HepG2 (cell line): ENCODE measurements at regions not wholly inside any gene's neighbourhood (a gene's known extent, or its start where the extent isn't known, plus 50 kb on each side); places are given as distances from the start of the nearest gene placed in this dataset.

ENCODE experiments used
- ATAC-seq: fragments of 200-7000 bp; cut with Tn5 transposase; 3 replicates; pipeline ENCODE4 v1.9.1; 2020; ENCODE audit warnings: mild to moderate bottlenecking, moderate library complexity
- BruUV-seq: library from RNA; stranded (reverse); fragments of 400-500 nt; replicated peaks from 2 replicates; lab custom pipeline; 2021; lab: Mats Ljungman, UMichigan
- CTCF ChIA-PET: fragments of 300-600 bp; formaldehyde crosslinking; extraction: SDS; loops from one replicate; lab custom pipeline; 2021; ENCODE audit warnings: low total read pairs, inconsistent platforms, low intra/inter-chr PET ratio; lab: Yijun Ruan, JAX
- POLR2A ChIA-PET: fragments of 350-600 bp; sonication (Branson Sonifier 250); formaldehyde crosslinking; loops from one replicate; lab custom pipeline; 2020; ENCODE audit warnings: antibody characterized with exemption, inconsistent platforms; lab: Yijun Ruan, JAX
- DNase-seq: peaks from one replicate; pipeline ENCODE4 v3.0.0-alpha.2; 2015; ENCODE audit warnings: low spot score
- FAIRE-seq: peaks from 3 replicates; lab custom pipeline; 2011; peaks lifted over from hg19 to GRCh38; lab: Jason Lieb, UNC
- H2AFZ ChIP-seq: one replicate; pipeline ENCODE4 v1.6.1; 2011; ENCODE audit warnings: low read length, inconsistent platforms
- H3K27ac ChIP-seq: fragments of 300-600 bp; 3 replicates; pipeline ENCODE4 v1.8.0; 2011; ENCODE audit warnings: mixed run types, mild to moderate bottlenecking, mixed read lengths, low read length, inconsistent platforms; ENCODE audit not compliant: insufficient read depth; ENCODE audit errors: extremely low read length
- H3K27me3 ChIP-seq, 2 experiments: fragments of 200-600 bp in 1 of 2; 2 replicates in 1 of 2; 3 replicates in 1 of 2; pipeline versions ENCODE4 v1.6.0 to v1.8.0; 2011; ENCODE audit warnings: low read length in 2 of 2, mild to moderate bottlenecking in 2 of 2, moderate library complexity in 2 of 2, inconsistent platforms in 1 of 2; ENCODE audit not compliant: insufficient read depth in 2 of 2, control insufficient read depth in 1 of 2
- H3K36me3 ChIP-seq, 2 experiments: fragments of 200-600 bp in 1 of 2; replicated peaks in 1 of 2; 2 replicates in 1 of 2; 3 replicates in 1 of 2; pipeline versions ENCODE4 v1.5.1 to v1.8.0; 2011; ENCODE audit warnings: low read length in 2 of 2, inconsistent platforms in 1 of 2; ENCODE audit not compliant: insufficient read depth in 2 of 2, control insufficient read depth in 1 of 2
- H3K4me1 ChIP-seq: 2 replicates; pipeline ENCODE4 v1.5.1; 2012; ENCODE audit warnings: low read length, inconsistent platforms; ENCODE audit not compliant: insufficient read depth
- H3K4me2 ChIP-seq: 2 replicates; pipeline ENCODE4 v1.6.0; 2011; ENCODE audit warnings: low read depth, low read length, inconsistent platforms
- H3K4me3 ChIP-seq, 3 experiments: fragments of 200-600 bp in 1 of 3; sonication (generic), shearing (Covaris generic) in 1 of 3; replicated peaks in 1 of 3; 2 replicates each; pipeline ENCODE4 v1.5.1; 2011 to 2016; ENCODE audit warnings: low read length in 3 of 3, inconsistent platforms in 2 of 3, low read depth in 2 of 3, mild to moderate bottlenecking in 2 of 3, control low read depth in 1 of 3, mixed read lengths in 1 of 3; ENCODE audit not compliant: insufficient read depth in 1 of 3
- H3K79me2 ChIP-seq: one replicate; pipeline ENCODE4 v1.6.1; 2011; ENCODE audit warnings: low read length, inconsistent platforms; ENCODE audit not compliant: insufficient read depth
- H3K9ac ChIP-seq: 2 replicates; pipeline ENCODE4 v1.6.0; 2011; ENCODE audit warnings: mild to moderate bottlenecking, low read depth, low read length, inconsistent platforms; ENCODE audit not compliant: insufficient read depth
- H3K9me3 ChIP-seq: 2 replicates; pipeline ENCODE4 v1.5.1; 2012; ENCODE audit warnings: mild to moderate bottlenecking, low read length
- H4K20me1 ChIP-seq: 2 replicates; pipeline ENCODE4 v1.6.0; 2011; ENCODE audit warnings: inconsistent platforms, mild to moderate bottlenecking, low read length, moderate library complexity; ENCODE audit not compliant: insufficient read depth
- ISL2 ChIP-seq: sonication (generic); formaldehyde crosslinking; IDR thresholded peaks from 2 replicates; pipeline ENCODE4 v1.5.0; 2020; ENCODE audit warnings: missing genetic modification reagents
- ZNF513 ChIP-seq: sonication (generic); formaldehyde crosslinking; conservative IDR thresholded peaks from 2 replicates; pipeline ENCODE4 v1.5.0; 2020; ENCODE audit warnings: missing genetic modification reagents
- ZNF891 ChIP-seq: sonication (generic); formaldehyde crosslinking; IDR thresholded peaks from 2 replicates; pipeline ENCODE4 v1.5.0; 2020; ENCODE audit warnings: mild to moderate bottlenecking, missing genetic modification reagents
- WGBS: methylation state at CpG from one replicate; pipeline ENCODE4 v1.1.6; 2017; ENCODE audit warnings: low lambda C conversion rate; 5-methylcytosine and 5-hydroxymethylcytosine counted together
- in situ Hi-C: cut with HindIII; loops from 2 replicates; pipeline ENCODE4 v1.10.0; 2017; ENCODE audit warnings: low pct_unique_long_range_greater_than_20kb; ENCODE audit not compliant: extremely low pct_ligation_motif_present
- intact Hi-C: fragments of 100-400 bp; cut with micrococcal nuclease; formaldehyde crosslinking; loops from one replicate; pipeline ENCODE4 v1.10.0; 2022; ENCODE audit not compliant: unreplicated experiment
- TF ChIP-seq, protein P1 (sequence below): IDR thresholded peaks from 2 replicates; pipeline ENCODE4 v1.6.1; 2016; ENCODE audit warnings: missing biosample characterization, missing genetic modification reagents, low read depth

DNA sequence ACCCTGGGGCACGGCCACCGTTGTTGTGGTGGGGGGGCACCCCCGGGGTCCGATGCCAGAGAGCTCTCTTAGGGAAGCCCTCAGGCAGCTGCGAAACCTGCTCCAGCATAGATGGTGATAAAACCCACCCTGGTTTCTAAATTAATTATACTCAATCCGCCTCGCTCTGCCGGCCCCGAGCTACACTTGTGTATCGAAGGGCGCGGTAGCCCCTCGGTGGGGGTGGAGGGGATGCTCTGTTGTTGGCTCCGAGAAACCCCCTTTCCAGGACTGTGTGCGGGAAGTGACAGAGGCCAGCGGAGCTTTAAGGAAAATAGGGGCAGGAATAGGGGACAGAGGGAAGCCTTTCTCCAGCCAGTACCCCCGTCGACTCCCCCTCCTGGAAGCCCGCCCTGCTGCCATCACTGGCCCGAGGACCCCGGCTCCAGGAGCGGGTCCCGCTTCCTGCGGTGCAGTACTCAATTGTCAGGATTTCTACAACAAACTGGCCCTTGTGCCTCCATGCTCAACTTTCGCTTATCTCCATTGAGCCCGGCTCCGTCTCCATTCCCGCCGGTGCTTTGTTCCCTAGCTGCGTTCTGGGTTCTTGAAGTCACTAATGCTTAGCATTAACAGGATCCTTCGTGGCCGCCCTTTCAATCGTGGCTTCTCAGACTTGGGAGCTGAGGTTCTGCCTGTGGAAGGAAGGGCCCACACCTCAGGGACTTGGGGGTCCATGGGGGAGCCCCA is 408.2 kb downstream of the BCOR start:
- POLR2A ChIA-PET: no interaction called here

More for the DNA sequence above, 408.2 kb downstream of the BCOR start:
- TF ChIP-seq ZNF891 (CRISPR knock-in tag): no peak
- no peak for TF ChIP-seq ISL2
- TF ChIP-seq ZNF513 (CRISPR knock-in tag): no peak
- TF ChIP-seq, protein P1, sequence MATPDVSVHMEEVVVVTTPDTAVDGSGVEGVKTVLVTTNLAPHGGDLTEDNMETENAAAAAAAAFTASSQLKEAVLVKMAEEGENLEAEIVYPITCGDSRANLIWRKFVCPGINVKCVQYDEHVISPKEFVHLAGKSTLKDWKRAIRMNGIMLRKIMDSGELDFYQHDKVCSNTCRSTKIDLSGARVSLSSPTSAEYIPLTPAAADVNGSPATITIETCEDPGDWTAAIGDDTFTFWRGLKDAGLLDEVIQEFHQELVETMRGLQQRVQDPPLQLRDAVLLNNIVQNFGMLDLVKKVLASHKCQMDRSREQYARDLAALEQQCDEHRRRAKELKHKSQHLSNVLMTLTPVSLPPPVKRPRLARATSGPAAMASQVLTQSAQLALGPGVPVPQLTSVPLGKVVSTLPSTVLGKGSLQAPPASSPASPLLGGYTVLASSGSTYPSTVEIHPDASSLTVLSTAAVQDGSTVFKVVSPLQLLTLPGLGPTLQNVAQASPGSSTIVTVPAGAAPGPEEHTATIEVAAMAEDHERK (CRISPR knock-in tag): no peak
- CTCF ChIA-PET: no interaction called here
- FAIRE-seq (no peak), DNase-seq (no peak), ATAC-seq (no peak)
- in situ Hi-C loops (no loop called here), intact Hi-C loops (no loop called here)
- Histone ChIP-seq H3K79me2 (no peaks in the 10 kb centered on the region), H3K36me3 (no peaks in the 10 kb centered on the region), H3K9me3 (no peaks in the 10 kb centered on the region), H3K4me1 (no peaks in the 10 kb centered on the region), H3K27me3 (peaks cover 0 to 3% of the 10 kb centered on the region in 2 experiments; a peak in 1 of 5 replicates), H3K27ac (no peak overlapping the region), H3K9ac (no peak overlapping the region), H2AFZ (no peak overlapping the region), H3K4me3 (no peak overlapping the region), H4K20me1 (no peaks in the 10 kb centered on the region), H3K4me2 (no peak overlapping the region)
- no TSS peak for BruUV-seq
- 86% methylated on average over 16 of the region's 33 CpGs for WGBS
